H54 (cell line): ENCODE measurements at regions not wholly inside any gene's neighbourhood (a gene's known extent, or its start where the extent isn't known, plus 50 kb on each side); places are given as distances from the start of the nearest gene placed in this dataset.

ENCODE experiments used
- DNase-seq: peaks from one replicate; pipeline ENCODE4 v3.0.0; 2011; ENCODE audit warnings: low spot score, mixed read lengths; ENCODE audit not compliant: insufficient read length
- FAIRE-seq: peaks from 3 replicates; lab custom pipeline; 2011; peaks lifted over from hg19 to GRCh38; lab: Jason Lieb, UNC
- POLR2A ChIP-seq: IDR thresholded peaks from 2 replicates; pipeline ENCODE4 v1.6.1; 2011; ENCODE audit warnings: low read depth, mild to moderate bottlenecking, low read length

DNA sequence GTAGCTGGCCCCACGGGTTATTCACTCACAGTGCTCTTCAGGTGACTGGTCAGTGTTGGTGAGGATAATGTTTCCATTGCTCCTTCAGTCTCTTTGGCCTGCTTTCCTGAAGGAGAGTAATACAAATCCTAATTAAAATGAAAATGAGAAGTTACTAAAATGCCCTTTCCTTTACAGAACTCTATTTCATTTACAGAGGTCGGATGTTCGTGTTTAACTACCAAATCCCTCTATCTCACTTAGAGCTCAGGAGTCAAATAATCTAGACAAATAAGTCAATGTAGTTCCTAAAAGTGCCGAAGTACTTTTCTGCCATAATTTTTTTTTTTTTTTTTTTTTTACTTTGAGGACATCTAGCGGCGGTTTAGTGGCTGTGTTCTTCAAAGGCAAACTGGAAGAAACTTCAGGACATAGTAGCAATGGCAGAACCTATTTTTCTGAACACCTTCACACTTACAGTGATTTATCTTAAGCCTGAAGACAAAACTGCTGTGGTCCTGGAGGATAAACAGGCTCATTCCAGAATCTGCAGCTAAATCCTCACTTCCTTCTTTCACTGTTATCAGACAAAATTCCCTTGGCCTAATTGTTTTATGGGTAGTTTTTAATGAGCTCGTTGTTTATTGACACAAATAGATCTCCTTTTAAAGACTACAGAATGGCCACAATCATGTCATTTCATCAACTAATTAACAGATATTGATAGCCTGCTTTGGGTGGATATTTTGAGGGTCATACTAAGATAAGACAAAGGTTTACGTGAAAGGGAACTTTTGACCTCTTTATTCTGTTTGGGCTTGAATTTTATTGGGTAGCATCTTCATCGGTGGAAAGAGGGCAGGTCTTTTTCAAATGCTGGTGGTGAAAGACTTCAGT lies 207.6 kb upstream of the DMRTA1 start:
- no peak for FAIRE-seq
- TF ChIP-seq POLR2A, result no peak
- DNase-seq, result no peak

DNA sequence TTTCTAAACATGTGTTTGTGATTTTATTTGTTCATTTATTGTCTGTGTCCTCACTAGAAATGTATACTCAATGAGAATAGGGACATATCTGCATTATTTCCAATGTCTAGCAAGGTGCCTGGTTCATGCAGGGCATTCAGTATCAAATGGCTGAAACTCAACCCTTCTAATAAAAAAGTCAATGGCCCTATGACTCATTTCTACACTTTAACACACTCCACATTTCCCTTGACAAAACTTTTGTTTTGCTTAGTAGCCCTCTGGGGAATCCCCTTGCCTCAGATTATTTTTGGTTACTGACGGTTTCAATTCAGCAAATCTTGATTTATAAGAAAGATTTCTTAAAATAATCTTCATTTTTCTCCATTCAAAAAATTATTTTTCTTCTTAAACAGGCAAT lies 206.0 kb upstream of the DMRTA1 start:
- DNase-seq (no peak), FAIRE-seq (no peak)
- TF ChIP-seq POLR2A, result no peak

GRCh38 chr9:22241024-22241423 lies 205.6 kb upstream of the DMRTA1 start:
- TF ChIP-seq POLR2A, result no peak
- DNase-seq, result no peak
- FAIRE-seq, result no peak

DNA sequence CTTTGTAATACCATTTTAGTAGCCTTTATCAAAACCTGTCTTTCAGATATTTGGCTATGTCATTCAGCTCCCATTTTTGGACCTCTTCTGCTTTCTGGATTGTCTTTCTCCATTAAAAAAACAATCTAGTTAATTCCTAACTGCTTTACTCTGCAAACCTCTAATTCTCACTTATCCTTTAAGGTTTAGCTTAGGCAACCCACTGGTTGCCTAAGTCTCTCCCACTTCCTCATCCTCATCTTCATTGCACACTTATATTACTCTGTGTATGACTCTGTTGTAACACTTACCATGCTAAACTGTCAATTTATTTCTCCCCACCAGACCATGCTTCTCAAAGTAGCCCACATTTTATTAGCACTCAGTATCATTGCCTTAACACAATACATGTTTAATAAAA lies 205.0 kb upstream of the DMRTA1 start:
- FAIRE-seq (no peak), DNase-seq (no peak)
- TF ChIP-seq POLR2A, result no peak

GRCh38 chr9:22244139-22245011 lies 202.2 kb upstream of the DMRTA1 start:
- no peak for TF ChIP-seq POLR2A
- no peak for DNase-seq

DNA sequence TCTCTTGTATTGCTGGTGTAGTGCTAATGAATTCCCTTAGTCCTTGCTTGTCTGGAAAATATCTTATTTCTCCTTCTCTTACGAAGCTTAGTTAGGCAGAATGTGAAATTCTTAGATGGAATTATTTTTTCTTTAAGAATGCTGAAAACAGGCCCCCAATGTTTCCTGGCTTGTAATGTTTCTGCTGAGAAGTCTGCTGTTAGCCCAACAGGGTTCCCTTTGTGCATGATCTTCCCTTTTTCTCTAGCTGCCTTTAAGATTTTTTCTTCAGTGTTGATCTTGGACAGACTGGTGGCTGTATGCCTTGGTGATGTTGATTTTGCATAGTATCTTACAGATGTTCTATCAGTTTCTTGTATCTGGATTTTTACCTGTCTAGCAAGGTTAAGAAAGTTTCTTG lies 191.3 kb upstream of the DMRTA1 start:
- no peak for TF ChIP-seq POLR2A
- DNase-seq, result no peak
- no peak for FAIRE-seq

More at GRCh38 chr9:22244139-22245011, 202.2 kb upstream of the DMRTA1 start:
- FAIRE-seq, result no peak

DNA sequence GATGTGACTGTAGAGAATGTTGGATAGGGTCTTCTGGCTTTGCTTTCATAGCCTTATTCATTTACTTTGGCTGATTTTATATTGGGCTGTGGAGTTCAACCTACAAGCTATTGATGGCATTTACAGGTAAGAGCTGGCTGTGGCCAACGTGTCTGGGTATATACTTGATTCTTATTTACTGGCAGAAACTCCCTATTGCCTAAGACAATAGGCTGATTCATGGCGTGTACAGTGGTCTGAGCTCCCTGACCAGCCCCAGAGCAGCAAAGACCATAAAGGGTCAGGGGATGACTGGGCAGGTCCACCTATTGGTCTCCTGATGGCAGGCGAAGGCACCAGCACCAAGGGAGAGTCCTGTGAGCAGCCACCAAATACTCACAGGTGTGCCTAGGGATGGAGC lies 190.2 kb upstream of the DMRTA1 start:
- FAIRE-seq (no peak), DNase-seq (no peak)
- TF ChIP-seq POLR2A, result no peak

DNA sequence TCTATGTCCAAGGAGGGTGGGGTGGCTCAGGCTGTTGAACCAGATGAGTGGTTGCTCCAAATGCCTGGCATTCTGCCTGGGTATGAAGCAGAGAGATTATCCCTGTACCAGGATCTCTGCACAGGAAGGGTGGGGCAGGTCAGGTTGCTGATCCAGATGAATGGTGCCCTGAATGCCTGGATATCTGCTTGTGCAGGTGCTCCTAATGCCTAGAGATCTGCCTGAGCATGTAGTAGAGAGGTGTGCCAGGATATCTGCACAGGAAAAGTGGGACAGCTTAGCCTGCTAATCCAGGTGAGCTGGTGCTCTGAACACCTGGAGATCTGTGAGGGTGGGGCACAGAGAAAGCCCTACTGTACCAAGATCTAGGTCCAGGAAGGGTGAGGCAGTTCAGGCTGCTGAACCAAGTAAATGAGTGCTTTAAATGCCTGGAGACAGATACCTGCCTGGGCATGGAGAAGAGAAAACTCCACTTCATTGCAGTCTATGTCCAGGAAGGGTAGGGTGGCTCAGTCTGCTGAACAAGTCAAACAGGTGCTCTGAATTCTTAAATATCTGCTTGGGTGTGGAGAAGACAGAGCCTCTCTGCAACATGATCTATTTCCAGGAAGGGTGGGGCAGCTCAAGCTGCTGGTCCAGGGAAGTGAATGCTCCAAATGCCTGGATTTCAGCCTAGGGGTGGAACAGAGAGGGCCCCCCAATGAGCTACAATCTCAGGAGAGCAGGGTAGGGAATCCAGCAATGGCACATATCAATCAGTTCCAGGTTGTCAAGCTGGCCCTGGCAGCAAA lies 189.4 kb upstream of the DMRTA1 start:
- FAIRE-seq, result no peak
- TF ChIP-seq POLR2A, result no peak

DNA sequence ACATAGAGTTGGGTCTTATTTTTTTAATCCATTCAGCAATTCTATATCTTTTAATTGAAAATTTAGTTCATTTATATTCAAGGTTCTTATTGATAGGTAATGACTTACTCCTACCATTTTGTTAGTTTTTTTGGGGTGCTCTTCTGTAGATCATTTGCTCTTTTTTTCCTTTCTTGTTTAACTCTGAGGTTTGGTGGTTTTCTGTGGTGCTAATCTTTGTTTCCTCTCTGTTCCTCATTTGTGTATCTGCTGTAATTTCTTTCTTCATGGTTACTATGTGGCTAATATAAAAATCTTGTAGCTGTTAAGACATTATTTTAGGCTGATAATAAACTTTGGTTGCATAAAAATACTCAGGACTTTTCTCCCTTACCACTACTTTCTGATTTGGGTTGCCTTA lies 181.6 kb upstream of the DMRTA1 start:
- DNase-seq (no peak), FAIRE-seq (no peak)
- no peak for TF ChIP-seq POLR2A

More for the DNA sequence above, 189.4 kb upstream of the DMRTA1 start:
- DNase-seq, result no peak

GRCh38 chr9:22265534-22265933 lies 181.1 kb upstream of the DMRTA1 start:
- DNase-seq, result no peak
- no peak for TF ChIP-seq POLR2A
- FAIRE-seq, result no peak

- FAIRE-seq (no peak), DNase-seq (no peak)
- TF ChIP-seq POLR2A, result no peak
Observed at GRCh38 chr9:22274477-22274876, 172.1 kb upstream of the DMRTA1 start.

- FAIRE-seq, result no peak
- no peak for TF ChIP-seq POLR2A
Observed at GRCh38 chr9:22278426-22278825, 168.2 kb upstream of the DMRTA1 start.

GRCh38 chr9:22279636-22280035 lies 167.0 kb upstream of the DMRTA1 start:
- TF ChIP-seq POLR2A, result no peak
- DNase-seq (no peak), FAIRE-seq (no peak)

More at GRCh38 chr9:22278426-22278825, 168.2 kb upstream of the DMRTA1 start:
- no peak for DNase-seq
